Chondrocyte (in vitro differentiated cells): ENCODE measurements at regions not wholly inside any gene's neighbourhood (a gene's known extent, or its start where the extent isn't known, plus 50 kb on each side); places are given as distances from the start of the nearest gene placed in this dataset.

Experiments used
- DNase-seq: peaks from one replicate; pipeline ENCODE4 v3.0.0; 2021; ENCODE audit warnings: mixed read lengths, low spot score
- H3K27ac Mint-ChIP-seq: one replicate; pipeline ENCODE4 v1.8.0; 2021; ENCODE audit warnings: mild to moderate bottlenecking, moderate library complexity, mixed read lengths; ENCODE audit not compliant: unreplicated experiment
- H3K27me3 Mint-ChIP-seq: 2 replicates; pipeline ENCODE4 v1.8.0; 2021; ENCODE audit warnings: low read depth, mixed read lengths
- H3K36me3 Mint-ChIP-seq: 2 replicates; pipeline ENCODE4 v1.8.0; 2021; ENCODE audit warnings: low read depth, mixed read lengths
- H3K4me1 Mint-ChIP-seq: 2 replicates; pipeline ENCODE4 v1.8.0; 2021; ENCODE audit warnings: low read depth, mild to moderate bottlenecking, mixed read lengths
- H3K4me3 Mint-ChIP-seq: one replicate; pipeline ENCODE4 v1.8.0; 2021; ENCODE audit warnings: mild to moderate bottlenecking, moderate library complexity, mixed read lengths; ENCODE audit not compliant: unreplicated experiment
- H3K9me3 Mint-ChIP-seq: 2 replicates; pipeline ENCODE4 v1.8.0; 2021; ENCODE audit warnings: low read depth, mixed read lengths
- TF ChIP-seq, protein P1 (sequence below): fragments of 200-600 bp; sonication (generic); IDR thresholded peaks from 2 replicates; pipeline ENCODE4 v1.5.0; 2021; ENCODE audit warnings: antibody characterized with exemption, mild to moderate bottlenecking, moderate library complexity

DNA sequence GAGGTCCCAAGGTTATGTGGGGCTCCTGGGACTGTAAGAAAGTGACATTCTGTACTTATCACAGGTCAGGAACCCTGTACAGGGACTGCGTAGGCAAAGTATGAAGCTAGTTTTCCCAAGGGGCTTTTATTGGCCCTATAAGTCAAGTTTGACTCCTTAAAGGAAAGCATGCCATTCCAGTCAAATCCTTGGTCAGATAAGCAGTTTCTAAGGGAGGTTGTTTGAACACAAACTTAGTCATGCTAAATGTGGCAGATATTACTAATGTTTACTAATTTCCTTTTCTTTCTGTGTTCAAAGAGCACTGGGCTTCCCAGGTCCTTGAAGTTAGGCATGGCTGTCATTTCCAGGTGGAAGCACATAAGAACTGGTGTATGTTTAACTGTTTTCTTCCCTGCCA is 472.4 kb downstream of the ATP23 start:
- Mint-ChIP-seq H3K36me3 (peaks cover 2% of the 10 kb centered on the region), H3K4me1 (peaks cover 58% of the 10 kb centered on the region), H3K9me3 (no peaks in the 10 kb centered on the region), H3K27ac (peak overlapping the region; percentile 49), H3K4me3 (no peak overlapping the region), H3K27me3 (no peaks in the 10 kb centered on the region)
- DNase-seq = no peak
- TF ChIP-seq, protein P1, sequence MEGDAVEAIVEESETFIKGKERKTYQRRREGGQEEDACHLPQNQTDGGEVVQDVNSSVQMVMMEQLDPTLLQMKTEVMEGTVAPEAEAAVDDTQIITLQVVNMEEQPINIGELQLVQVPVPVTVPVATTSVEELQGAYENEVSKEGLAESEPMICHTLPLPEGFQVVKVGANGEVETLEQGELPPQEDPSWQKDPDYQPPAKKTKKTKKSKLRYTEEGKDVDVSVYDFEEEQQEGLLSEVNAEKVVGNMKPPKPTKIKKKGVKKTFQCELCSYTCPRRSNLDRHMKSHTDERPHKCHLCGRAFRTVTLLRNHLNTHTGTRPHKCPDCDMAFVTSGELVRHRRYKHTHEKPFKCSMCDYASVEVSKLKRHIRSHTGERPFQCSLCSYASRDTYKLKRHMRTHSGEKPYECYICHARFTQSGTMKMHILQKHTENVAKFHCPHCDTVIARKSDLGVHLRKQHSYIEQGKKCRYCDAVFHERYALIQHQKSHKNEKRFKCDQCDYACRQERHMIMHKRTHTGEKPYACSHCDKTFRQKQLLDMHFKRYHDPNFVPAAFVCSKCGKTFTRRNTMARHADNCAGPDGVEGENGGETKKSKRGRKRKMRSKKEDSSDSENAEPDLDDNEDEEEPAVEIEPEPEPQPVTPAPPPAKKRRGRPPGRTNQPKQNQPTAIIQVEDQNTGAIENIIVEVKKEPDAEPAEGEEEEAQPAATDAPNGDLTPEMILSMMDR = no peak

DNA sequence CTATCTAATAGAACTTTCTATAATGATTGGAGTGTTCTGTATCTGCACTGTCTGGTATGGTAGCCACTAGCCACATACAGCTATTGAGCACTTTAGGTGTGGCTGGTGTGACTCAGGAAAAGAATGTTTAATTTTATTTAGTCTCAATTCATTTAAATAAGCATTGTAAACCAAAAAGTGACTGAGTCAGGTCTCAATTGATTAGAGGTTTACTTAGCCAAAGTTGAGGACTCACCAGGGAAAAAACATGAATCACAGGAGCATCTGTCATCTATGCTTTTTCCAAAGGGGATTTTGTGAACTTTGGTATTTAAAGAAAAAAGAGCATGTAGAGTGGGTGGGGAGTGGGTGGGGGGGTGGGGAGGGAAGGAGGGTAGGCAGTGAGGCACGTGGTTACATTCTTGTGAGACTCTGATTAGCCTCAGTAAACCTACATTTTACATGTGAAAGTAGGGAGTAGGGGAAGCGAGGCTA is 473.1 kb downstream of the ATP23 start:
- Mint-ChIP-seq H3K27me3 (no peaks in the 10 kb centered on the region), H3K4me3 (no peak overlapping the region), H3K4me1 (peaks cover 54% of the 10 kb centered on the region), H3K36me3 (peaks cover 2% of the 10 kb centered on the region), H3K27ac (peak overlapping the region; percentile 17), H3K9me3 (no peaks in the 10 kb centered on the region)
- TF ChIP-seq, protein P1 = no peak
- DNase-seq = no peak

DNA sequence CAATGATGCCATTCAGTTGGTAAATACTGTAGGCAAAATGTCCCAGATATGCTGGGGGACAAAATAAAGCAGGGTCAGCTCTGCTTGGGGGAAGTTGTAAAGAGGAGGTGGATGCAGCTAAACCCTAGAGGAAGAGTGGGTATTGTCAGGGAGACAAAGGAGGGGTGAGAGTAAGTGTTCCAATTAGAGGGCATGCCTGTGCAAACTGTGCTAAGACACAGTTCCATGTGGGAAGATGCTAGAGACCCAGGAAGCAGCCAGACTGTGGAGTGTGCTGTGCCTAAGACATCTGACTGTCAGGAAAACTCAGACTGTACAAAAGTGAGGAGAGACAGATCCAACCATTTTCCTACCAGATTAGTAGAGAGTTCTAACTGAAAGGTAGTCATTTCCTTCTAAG is 474.3 kb downstream of the ATP23 start:
- no peak for DNase-seq
- Mint-ChIP-seq H3K4me1 (peaks cover 66% of the 10 kb centered on the region), H3K27ac (peak overlapping the region; percentile 93), H3K4me3 (no peak overlapping the region), H3K27me3 (no peaks in the 10 kb centered on the region), H3K36me3 (no peaks in the 10 kb centered on the region), H3K9me3 (no peaks in the 10 kb centered on the region)
- TF ChIP-seq, protein P1 = no peak

DNA sequence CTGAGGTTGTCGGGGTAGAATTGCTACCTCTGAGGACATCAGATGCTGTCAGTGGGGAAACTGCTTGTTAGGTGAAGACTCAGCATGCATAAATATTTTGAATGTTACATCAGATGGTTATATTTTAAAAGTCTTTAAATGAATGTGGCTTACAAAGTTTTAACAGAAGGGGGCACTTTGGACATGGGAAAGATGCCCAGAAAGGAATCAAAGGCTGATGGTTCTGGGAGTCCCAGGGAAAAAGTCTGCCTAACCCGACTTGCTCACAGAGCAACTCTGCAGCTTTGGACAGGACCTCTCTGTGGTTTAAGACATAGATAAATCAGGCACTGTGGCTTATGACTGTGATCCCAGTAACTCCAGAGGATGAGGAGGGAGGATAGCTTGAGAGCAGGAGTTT is 474.9 kb downstream of the ATP23 start:
- TF ChIP-seq, protein P1 = peak; percentile 80
- Mint-ChIP-seq H3K9me3 (peaks cover 3% of the 10 kb centered on the region), H3K27me3 (no peaks in the 10 kb centered on the region), H3K27ac (peak overlapping the region; percentile 93), H3K36me3 (no peaks in the 10 kb centered on the region), H3K4me1 (peaks cover 71% of the 10 kb centered on the region), H3K4me3 (no peak overlapping the region)
- no peak for DNase-seq

DNA sequence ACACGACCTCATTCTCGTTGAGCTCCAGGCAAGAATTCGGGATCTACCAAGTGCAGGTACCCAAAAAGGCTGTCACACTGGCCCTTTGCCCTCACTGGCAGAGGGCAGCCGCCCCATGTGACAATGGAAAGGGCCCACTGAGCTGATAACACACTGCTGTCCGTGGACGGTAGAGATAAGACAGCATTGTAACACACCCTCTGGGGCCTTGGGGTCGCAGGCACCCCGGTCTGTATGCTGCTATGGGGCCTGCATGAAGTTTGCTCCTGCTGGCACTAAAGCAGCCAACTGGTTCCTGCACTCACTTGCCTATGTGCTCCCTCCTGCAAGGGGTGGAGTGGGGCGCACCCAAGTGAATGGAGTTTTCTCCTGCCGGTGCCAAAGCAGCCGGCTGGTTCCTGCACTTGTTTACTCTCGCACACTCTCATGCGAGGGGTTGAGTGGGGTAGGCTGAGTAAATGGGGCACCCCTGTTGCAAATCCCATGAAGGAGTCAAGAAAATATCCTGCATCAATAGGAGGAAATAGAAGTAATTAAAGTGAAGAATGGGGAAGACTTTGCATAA is 477.9 kb downstream of the ATP23 start:
- Mint-ChIP-seq H3K4me3 (no peak overlapping the region), H3K27me3 (no peaks in the 10 kb centered on the region), H3K36me3 (peaks cover 3% of the 10 kb centered on the region), H3K4me1 (peaks cover 53% of the 10 kb centered on the region), H3K27ac (no peak overlapping the region), H3K9me3 (peaks cover 13% of the 10 kb centered on the region)
- TF ChIP-seq, protein P1 = no peak
- DNase-seq = peak; percentile 61
